GM21390 (cell line): ENCODE measurements at regions not wholly inside any gene's neighbourhood (a gene's known extent, or its start where the extent isn't known, plus 50 kb on each side); places are given as distances from the start of the nearest gene placed in this dataset.
"Not testable (repeated sequence)": the region's sequence is repeated elsewhere in the genome, so short reads cannot be mapped to it uniquely, and the experiment has no call there.

Experiments used
- ATAC-seq: cut with Tn5 transposase; IDR thresholded peaks from one replicate; pipeline ENCODE4 v1.9.1; 2021; ENCODE audit not compliant: unreplicated experiment

DNA sequence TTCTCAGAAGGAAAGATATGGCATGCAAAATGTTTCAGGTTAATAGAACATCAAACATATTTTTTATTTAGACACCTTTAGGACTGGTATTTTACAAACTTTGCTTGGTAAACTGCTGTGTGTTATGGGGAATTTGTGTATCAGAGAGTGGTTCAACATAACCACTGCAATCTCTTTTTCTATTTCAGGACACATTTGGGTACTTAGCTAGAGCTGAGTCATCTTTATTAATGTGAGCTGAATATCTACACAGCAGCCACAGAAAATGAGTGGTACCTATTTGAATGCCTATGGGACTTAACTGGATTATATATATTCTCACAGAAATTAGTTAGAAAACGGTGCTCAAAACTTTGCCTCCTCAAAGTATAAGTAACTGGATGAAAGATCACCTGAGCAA is 179.8 kb downstream of the SPDYE17 start:
- not testable (repeated sequence) for ATAC-seq

DNA sequence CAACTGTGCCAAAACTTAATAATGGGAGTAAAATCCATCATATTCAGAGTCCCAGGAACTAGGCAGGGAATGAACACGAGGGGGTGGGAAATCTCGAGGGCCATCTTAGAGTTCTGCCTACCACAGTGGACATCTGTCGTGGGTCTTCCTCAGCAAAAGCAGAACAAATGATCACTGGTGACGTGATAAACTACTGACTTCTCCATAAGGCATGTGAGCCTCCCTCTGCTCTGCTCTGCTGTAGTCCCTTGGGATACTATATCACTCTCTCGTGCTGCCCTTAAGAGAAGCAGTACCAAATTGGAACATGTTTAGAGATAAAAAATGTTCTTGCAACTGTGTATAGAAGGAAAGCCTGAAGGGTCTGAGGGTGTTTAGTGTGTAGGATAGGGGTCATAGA is 180.5 kb downstream of the SPDYE17 start:
- ATAC-seq: not testable (repeated sequence)

DNA sequence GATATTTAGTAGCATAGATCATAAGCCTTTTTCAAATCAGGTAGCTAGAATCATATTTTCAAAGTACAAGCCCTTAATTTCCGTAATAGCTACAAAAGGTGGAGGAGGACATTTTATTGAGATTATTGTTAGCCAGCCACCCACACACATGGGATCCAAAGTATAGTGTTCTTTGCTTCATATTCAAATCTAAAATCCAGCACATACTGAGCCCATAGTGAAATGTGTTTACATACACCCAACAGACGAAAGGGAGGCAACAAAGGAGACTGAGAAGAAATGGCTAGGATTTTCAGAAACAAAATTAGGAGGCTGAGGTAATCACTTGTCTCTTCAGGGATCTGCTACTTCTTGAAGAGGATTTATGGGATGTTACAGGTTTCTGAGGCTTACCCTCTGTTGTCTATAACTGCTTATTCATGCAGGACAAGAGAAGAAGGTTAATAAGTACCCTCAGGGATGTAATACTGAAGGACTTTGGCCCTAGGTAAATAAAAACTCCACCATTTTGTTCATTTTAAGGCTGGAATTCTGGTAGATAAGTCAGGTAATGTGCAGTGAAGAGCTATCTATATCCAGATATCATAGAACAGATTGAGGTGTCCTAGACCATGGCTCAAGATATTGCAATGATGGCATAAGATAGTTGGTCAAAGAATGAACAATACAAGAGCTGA is 182.1 kb downstream of the SPDYE17 start:
- not testable (repeated sequence) for ATAC-seq

- ATAC-seq: not testable (repeated sequence)
Observed at GRCh38 chr7:76839879-76840278, 192.3 kb downstream of the SPDYE17 start.

GRCh38 chr7:76839214-76839613 is 192.9 kb downstream of the SPDYE17 start:
- ATAC-seq: not testable (repeated sequence)

GRCh38 chr7:76838357-76838756 is 193.8 kb downstream of the SPDYE17 start:
- ATAC-seq: not testable (repeated sequence)

DNA sequence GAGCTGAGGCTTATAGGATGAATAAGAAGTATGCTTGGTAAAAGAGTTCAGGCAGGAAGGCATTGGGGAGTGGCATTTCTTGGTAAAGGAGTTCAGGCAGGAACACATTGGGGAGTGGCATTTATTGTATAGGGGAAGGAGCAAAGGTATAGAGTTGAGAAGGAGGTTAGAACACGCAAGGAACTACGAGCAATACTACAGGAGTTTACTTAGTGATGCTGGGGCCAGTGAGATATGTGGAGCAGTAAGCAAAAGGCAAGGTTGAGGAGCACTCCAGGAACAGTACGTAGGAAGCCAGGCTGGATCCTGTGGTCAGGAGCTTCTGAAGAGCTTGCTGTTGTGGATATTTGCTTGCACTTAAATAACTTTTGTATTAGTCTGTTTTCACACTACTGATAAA is 202.2 kb upstream of the POMZP3 start:
- ATAC-seq: not testable (repeated sequence)

DNA sequence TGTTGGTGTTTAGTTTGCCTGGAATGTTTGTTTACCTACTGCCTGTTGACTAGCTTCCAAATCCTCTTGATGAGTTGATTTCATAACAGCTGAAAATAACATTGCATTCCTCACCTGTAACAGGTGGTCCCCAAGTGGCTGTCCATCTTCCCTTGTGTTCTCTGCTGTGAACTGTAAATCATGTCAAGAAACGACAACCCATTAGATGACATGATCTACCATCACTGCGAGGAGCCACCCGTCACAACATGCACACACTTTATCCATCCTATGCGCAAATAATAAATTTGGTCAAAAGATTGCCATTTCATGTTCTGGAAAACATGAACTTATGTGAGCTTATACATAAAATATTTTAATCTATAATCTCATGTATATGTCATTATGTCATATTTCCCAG is 199.1 kb upstream of the POMZP3 start:
- not testable (repeated sequence) for ATAC-seq

- not testable (repeated sequence) for ATAC-seq
Observed at GRCh38 chr7:76809856-76810255, 182.8 kb upstream of the POMZP3 start.

DNA sequence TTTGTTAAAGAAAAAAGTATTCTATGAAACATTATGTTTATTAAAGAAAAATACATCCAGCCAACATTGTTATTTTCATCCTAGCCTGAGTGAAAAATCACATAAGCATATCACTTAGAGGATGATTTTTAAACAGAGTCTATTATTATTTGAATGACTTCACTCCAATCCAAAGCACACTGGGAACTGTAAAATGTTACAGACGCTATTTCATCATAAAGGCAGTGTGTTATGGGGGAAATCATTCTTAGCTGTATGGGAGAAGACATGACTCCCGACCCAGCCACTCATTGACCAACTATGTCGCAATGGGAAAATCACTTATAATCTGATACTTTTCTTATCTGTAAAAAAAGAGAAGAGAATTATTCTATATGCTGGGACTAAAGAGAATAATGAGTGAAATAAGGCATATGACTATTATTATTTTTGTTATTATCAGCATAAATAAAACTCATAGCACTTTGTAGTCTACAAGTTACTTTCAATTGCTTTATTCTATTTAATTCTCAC is 180.6 kb upstream of the POMZP3 start:
- not testable (repeated sequence) for ATAC-seq

GRCh38 chr7:76806460-76806859 is 179.4 kb upstream of the POMZP3 start:
- ATAC-seq: not testable (repeated sequence)

DNA sequence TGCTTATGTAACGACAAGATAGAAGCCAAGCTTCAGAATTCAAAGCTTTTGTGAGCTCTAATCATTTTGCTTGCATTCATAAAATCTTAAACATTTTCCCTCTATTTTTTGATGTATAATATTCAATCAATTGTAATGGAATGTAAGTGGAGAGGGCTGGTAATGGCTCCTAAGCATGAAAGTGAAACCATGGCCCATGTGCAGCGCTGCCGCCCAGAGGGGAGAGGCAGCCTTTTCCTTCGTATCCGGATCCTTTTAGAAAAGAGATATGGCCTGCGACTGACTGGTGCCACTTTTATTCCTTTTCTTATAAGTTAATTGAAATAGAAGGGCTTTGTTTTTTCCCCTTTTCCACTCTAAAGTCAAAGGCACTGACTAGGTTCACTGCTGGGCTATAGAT is 178.9 kb upstream of the POMZP3 start:
- ATAC-seq: not testable (repeated sequence)

DNA sequence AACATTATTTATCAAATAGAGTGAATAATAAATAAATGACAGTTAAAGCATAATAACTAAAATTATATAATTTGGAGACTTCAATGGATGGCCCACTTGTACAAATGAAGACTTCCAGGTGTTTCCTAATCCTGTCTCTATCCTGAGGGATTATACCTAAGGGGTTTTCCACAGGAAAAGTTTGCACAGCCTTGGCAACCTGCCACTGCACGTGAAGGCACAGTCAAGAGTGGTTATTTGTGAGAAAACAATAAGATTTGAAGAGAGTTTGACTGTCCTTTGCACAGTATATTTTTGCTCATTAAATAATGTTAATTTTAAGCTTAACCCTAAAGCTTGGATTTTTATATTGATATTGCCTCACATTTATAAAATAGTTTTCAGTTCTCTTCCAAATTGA is 178.2 kb upstream of the POMZP3 start:
- ATAC-seq: not testable (repeated sequence)

GRCh38 chr7:76797639-76798038 is 170.6 kb upstream of the POMZP3 start:
- ATAC-seq: not testable (repeated sequence)

GRCh38 chr7:76780693-76781092 is 153.6 kb upstream of the POMZP3 start:
- ATAC-seq: not testable (repeated sequence)

GRCh38 chr7:76774279-76774678 is 147.2 kb upstream of the POMZP3 start:
- not testable (repeated sequence) for ATAC-seq

DNA sequence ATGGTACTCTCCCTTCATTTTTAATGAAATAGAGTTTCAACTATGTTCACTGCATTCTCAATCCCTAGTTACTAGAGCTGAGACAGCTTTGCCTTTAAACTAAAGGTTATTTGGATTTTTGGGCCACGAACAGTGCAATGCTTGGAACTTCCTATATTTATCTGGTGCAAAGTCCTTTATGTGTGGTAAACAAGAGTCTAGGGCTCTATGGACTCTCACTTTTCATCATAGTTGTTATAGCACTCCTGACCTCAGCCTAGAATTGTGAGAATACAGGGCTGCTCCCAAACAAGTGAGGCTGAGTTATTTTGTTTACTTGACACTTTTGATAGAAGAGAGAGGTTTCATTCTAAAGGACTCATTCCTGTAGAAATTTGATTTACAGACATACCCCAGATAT is 144.9 kb upstream of the POMZP3 start:
- ATAC-seq: not testable (repeated sequence)

GRCh38 chr7:76763977-76764376 is 136.9 kb upstream of the POMZP3 start:
- ATAC-seq: not testable (repeated sequence)

DNA sequence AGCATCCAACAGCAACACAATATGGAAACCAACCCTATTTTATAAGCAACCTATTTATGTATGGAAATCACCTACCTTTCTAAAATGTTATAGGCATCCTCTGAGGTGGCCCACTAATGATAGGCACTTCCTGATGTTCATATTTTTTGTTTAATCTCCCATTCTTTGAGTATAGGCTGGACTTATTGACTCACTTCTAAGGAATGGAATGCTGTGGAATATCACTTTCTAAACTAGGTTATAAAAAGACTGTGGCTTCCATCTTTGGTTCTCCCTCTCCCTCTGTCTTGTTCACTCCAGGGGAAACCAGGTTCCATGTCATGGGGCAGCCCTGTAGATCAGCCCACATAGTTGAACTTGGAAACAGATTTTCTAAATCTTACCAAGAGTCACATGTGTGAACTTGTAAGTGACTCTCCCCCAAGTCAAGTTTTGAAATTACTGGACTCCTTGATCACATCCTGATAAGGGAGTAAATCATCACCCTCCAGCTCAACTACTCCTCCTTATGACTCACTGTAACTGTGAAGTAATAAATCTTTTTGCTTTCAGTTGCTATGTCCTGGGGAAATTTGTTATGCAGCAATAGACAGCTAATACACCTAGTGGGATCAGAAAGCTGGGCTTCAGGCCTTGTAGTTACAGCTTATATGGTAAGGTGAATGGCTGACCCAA is 133.6 kb upstream of the POMZP3 start:
- not testable (repeated sequence) for ATAC-seq

- ATAC-seq: not testable (repeated sequence)
Observed at GRCh38 chr7:76739538-76739937, 112.5 kb upstream of the POMZP3 start.

- not testable (repeated sequence) for ATAC-seq
Observed at GRCh38 chr7:76736724-76737123, 109.6 kb upstream of the POMZP3 start.

- not testable (repeated sequence) for ATAC-seq
Observed at GRCh38 chr7:76736091-76736490, 109.0 kb upstream of the POMZP3 start.
